Natural killer cell treated with Interleukin-12 subunit alpha and Interleukin-12 subunit beta and Interleukin-15 and Interleukin-18, amount 100 ng/mL, for 72 hours (primary cell): ENCODE measurements at regions not wholly inside any gene's neighbourhood (a gene's known extent, or its start where the extent isn't known, plus 50 kb on each side); places are given as distances from the start of the nearest gene placed in this dataset.
A peak's percentile ranks its signal among the peaks of the same experiment; 100 is the strongest.

Source experiments
- ATAC-seq, 2 donors: fragments of 150-1000 bp; cut with Tn5 transposase in 1 of 2; sonication (Bioruptor Pico), chemical (Tn5 transposase) in 1 of 2; 2 replicates each; pipeline ENCODE4 v1.10.0; 2021
- DNase-seq: peaks from one replicate; pipeline ENCODE4 v3.0.0; 2022; ENCODE audit warnings: low spot score
- H3K27ac Mint-ChIP-seq, 2 donors: 1 replicate in 1 of 2; 2 replicates in 1 of 2; pipeline ENCODE4 v1.8.0; 2022; ENCODE audit warnings: mixed read lengths in 2 of 2, mild to moderate bottlenecking in 1 of 2, moderate library complexity in 1 of 2
- H3K27me3 Mint-ChIP-seq, 2 donors: 1 replicate in 1 of 2; 2 replicates in 1 of 2; pipeline ENCODE4 v1.8.0; 2022; ENCODE audit warnings: mixed read lengths in 2 of 2
- H3K36me3 Mint-ChIP-seq: one replicate; pipeline ENCODE4 v1.8.0; 2022; ENCODE audit warnings: mixed read lengths
- H3K4me1 Mint-ChIP-seq, 2 donors: 1 replicate in 1 of 2; 2 replicates in 1 of 2; pipeline ENCODE4 v1.8.0; 2022; ENCODE audit warnings: low read depth in 2 of 2, mixed read lengths in 2 of 2, mild to moderate bottlenecking in 1 of 2
- H3K4me3 Mint-ChIP-seq: one replicate; pipeline ENCODE4 v1.8.0; 2022; ENCODE audit warnings: mixed read lengths
- H3K9me3 Mint-ChIP-seq: 2 replicates; pipeline ENCODE4 v1.8.0; 2022; ENCODE audit warnings: mixed read lengths

GRCh38 chr2:216279459-216279858 lies 92.8 kb downstream of the MARCHF4 start:
- Mint-ChIP-seq H3K9me3 (no peaks in the 10 kb centered on the region), H3K27me3 (peaks cover 0 to 6% of the 10 kb centered on the region in 2 donors), H3K4me1 (peaks cover 0 to 2% of the 10 kb centered on the region in 2 donors), H3K4me3 (no peak overlapping the region), H3K27ac (no peak overlapping the region), H3K36me3 (no peaks in the 10 kb centered on the region)
- ATAC-seq (no peak), DNase-seq (no peak)

GRCh38 chr2:216279031-216279430 lies 93.3 kb downstream of the MARCHF4 start:
- peaks cover 0 to 2% of the 10 kb centered on the region in 2 donors for H3K4me1 Mint-ChIP-seq
- ATAC-seq = no peak
- no peaks in the 10 kb centered on the region for H3K9me3 Mint-ChIP-seq
- H3K36me3 Mint-ChIP-seq = no peaks in the 10 kb centered on the region
- no peak for DNase-seq
- peaks cover 0 to 8% of the 10 kb centered on the region in 2 donors for H3K27me3 Mint-ChIP-seq
- H3K27ac Mint-ChIP-seq = no peak overlapping the region
- H3K4me3 Mint-ChIP-seq = no peak overlapping the region

GRCh38 chr2:216275890-216276289 lies 96.4 kb downstream of the MARCHF4 start:
- Mint-ChIP-seq H3K36me3 (no peaks in the 10 kb centered on the region), H3K27ac (no peak overlapping the region), H3K4me3 (no peak overlapping the region), H3K4me1 (no peaks in the 10 kb centered on the region), H3K27me3 (peaks cover 6 to 23% of the 10 kb centered on the region in 2 donors), H3K9me3 (no peaks in the 10 kb centered on the region)
- ATAC-seq (no peak), DNase-seq (no peak)

GRCh38 chr2:216274194-216274840 lies 98.0 kb downstream of the MARCHF4 start:
- DNase-seq (no peak), ATAC-seq (no peak)
- Mint-ChIP-seq H3K4me1 (no peaks in the 10 kb centered on the region), H3K4me3 (no peak overlapping the region), H3K27ac (no peak overlapping the region), H3K27me3 (peaks cover 12 to 30% of the 10 kb centered on the region in 2 donors), H3K36me3 (no peaks in the 10 kb centered on the region), H3K9me3 (no peaks in the 10 kb centered on the region)

- ATAC-seq = no peak
- Mint-ChIP-seq H3K4me1 (peaks cover 0 to 2% of the 10 kb centered on the region in 2 donors), H3K27me3 (peaks cover 4 to 15% of the 10 kb centered on the region in 2 donors), H3K27ac (no peak overlapping the region), H3K4me3 (no peak overlapping the region), H3K9me3 (no peaks in the 10 kb centered on the region), H3K36me3 (no peaks in the 10 kb centered on the region)
- DNase-seq = no peak
Measured at GRCh38 chr2:216261042-216261537, 111.2 kb downstream of the MARCHF4 start.

- Mint-ChIP-seq H3K27me3 (peaks cover 4 to 15% of the 10 kb centered on the region in 2 donors), H3K4me3 (no peak overlapping the region), H3K9me3 (no peaks in the 10 kb centered on the region), H3K4me1 (peaks cover 0 to 2% of the 10 kb centered on the region in 2 donors), H3K27ac (no peak overlapping the region), H3K36me3 (no peaks in the 10 kb centered on the region)
- DNase-seq (no peak), ATAC-seq (no peak)
Measured at GRCh38 chr2:216260629-216261028, 111.7 kb downstream of the MARCHF4 start.

GRCh38 chr2:216259081-216259480 lies 113.2 kb downstream of the MARCHF4 start:
- Mint-ChIP-seq H3K27ac (no peak overlapping the region), H3K36me3 (no peaks in the 10 kb centered on the region), H3K27me3 (peaks cover 4 to 8% of the 10 kb centered on the region in 2 donors), H3K9me3 (no peaks in the 10 kb centered on the region), H3K4me3 (no peak overlapping the region), H3K4me1 (peaks cover 0 to 2% of the 10 kb centered on the region in 2 donors)
- peak in 1 of 2 donors; percentile 37 for ATAC-seq
- no peak for DNase-seq

GRCh38 chr2:216257089-216257488 lies 115.2 kb downstream of the MARCHF4 start:
- DNase-seq (no peak), ATAC-seq (no peak)
- Mint-ChIP-seq H3K36me3 (no peaks in the 10 kb centered on the region), H3K4me3 (no peak overlapping the region), H3K9me3 (no peaks in the 10 kb centered on the region), H3K27me3 (peaks cover 0 to 2% of the 10 kb centered on the region in 2 donors), H3K4me1 (no peaks in the 10 kb centered on the region), H3K27ac (no peak overlapping the region)
